Heart left ventricle (tissue), 13 donors: ENCODE measurements at regions not wholly inside any gene's neighbourhood (a gene's known extent, or its start where the extent isn't known, plus 50 kb on each side); places are given as distances from the start of the nearest gene placed in this dataset.

Experiments
- CTCF ChIP-seq, 12 donors: fragments of 200-600 bp; sonication (generic) in 4 of 12; IDR thresholded peaks; one replicate each; pipeline versions ENCODE4 v1.5.0 to v1.8.0; 2018 to 2022; ENCODE audit warnings: antibody characterized with exemption in 12 of 12, mild to moderate bottlenecking in 5 of 12
- POLR2A ChIP-seq, 2 donors: fragments of 450-650 bp; IDR thresholded peaks; one replicate each; pipeline ENCODE4 v1.6.1; 2017; ENCODE audit warnings: antibody characterized with exemption in 2 of 2, mild to moderate bottlenecking in 2 of 2, moderate library complexity in 2 of 2
- donor health status: ischemic (EF 13 %, LVEDD 7.1; RV severe dilation, severe dysfunction).
- donor health status: DM: no; HTN: yes; CAD: no.
- donor health status: DM: no; HTN: no; CAD: no.
- donor health status: ischemic (EF 25% LVEDD 6.9; RV normal size, moderate dysfunction).
- donor health status: ischemic (EF 25% LVEDD 5.7; RV mildly dilated, moderate dysfunction).
- donor health status: ischemic (EF 35%, LVEDD 5.7; RV mildly dilated, moderate dysfunction).
- donor health status: nonischemic (EF 11% LVEDD 7.7; RV severe dilation, severe dysfunction).
- donor health status: DM: yes; HTN: yes; CAD: no.
- donor health status: PGD.
- donor health status: ischemic (EF 29% LVEDD 5.4; RV normal size, mild dysfunction).
- donor health status: nonischemic (EF 23%, LVEDD 6.1; RV moderate dilation, normal function).

GRCh38 chr13:88360761-88361160, 689.6 kb downstream of the SLITRK5 start:
- TF ChIP-seq CTCF (IDR thresholded peaks at IDR 0.05) (no peak), POLR2A (IDR thresholded peaks at IDR 0.05) (no peak)
